Fibroblast of skin of scalp (primary cell): ENCODE measurements at regions not wholly inside any gene's neighbourhood (a gene's known extent, or its start where the extent isn't known, plus 50 kb on each side); places are given as distances from the start of the nearest gene placed in this dataset.
A peak's percentile ranks its signal among the peaks of the same experiment; 100 is the strongest.

ENCODE experiments used
- DNase-seq: peaks from one replicate; pipeline ENCODE4 v3.0.0-alpha.2; 2013

DNA sequence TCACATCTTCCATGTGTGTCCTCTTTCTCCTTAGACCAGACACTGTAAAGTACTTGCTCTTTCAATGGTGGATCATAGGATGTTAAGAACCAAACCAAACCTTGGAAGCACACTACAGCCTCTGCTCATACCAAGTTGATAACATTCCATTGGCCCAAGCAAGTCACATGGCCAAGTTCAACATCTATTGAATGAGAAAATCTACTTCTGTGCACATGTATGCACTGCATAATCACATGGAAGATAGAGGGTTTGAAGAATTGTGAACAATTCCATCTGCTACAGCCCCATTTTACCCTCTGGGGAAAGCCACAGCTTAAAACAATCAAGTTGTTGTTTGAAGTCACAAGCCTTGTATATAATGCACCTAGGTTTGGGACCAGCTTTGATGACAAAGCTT is 68.2 kb downstream of the MFAP3 start:
- no peak for DNase-seq

DNA sequence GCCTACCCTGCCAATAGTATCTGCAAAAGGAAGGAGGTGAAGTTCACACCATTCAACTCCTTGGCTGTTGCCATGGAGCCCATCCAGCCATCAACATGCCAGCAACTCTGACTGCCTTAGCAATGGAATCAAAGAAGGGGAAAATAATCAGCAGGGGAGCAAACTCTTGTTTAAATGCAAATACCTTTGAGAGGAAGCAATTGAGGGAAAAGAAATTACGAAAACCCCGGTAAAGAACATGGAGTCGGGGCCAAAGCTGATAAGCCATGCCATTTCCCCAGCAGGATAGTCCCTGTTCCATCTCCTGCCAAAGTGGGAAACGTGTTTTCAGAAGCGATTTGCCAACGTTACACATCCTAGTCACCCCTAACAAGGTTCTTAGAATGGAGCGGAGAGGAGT is 69.0 kb downstream of the MFAP3 start:
- DNase-seq = no peak

DNA sequence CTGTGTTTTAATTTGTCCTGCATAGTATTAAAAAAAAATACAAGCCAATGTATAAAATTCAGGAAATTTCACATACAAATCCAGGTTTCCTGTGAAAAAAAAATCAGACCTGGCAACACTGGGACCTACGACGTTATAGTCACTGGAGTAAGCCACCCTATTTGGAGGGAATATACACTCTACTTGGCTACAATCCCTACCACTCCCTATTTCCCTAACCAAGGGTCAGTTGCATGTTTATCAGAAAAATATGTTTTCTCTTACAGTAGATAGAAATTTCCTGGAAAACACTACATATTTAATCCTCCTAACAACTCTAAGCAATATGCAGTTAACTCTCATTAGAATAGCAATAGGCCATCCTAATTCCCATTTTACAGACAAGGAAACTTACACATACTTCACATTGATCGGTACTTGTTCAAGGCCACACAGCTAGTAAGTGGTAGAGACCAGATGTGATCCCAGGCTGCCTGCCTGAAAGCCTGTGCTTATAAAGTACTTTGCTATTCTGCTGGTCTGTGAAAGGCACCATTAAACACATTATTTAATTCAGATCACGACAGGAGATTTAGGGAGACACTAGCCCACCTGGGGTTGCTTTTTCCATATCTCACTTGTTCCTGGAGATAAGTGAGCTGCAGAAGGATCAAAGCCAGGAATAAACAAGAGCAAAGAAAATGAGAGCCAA is 70.8 kb downstream of the MFAP3 start:
- no peak for DNase-seq

DNA sequence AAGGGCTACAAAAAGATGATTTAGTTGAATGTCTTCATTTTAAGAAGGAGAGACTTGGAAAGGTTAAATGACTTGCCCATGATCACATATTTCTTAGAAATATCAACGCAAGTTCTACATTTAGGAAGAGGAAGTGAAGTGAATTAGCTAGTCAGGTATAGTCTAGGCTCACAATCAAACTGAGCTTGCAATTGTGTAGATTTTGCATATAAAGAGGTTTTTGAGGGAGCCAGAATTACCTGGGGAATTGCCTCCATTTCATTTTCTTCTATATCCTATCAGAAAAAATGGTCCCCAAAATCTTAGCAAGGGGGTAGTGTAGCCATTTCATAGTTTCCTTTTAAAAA is 71.3 kb downstream of the MFAP3 start:
- no peak for DNase-seq

DNA sequence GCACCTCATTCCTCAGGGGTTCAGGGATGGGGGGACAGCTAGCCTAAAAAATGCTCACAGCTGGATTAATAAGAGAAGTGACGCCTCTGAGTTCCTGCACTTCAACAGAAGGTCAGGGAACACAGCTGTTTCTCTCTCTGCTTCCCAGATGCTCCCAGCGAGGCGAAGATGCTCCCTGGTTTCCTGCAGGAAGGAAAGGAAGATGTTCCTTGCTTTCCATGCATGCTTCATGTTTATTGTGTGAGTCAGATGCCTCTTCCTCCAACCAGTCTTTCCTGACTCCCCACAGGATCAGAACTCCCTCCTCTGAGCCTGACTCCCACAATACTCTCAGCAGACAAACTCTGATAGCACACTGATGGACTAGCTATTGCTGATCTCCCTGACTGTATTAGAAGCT is 71.9 kb downstream of the MFAP3 start:
- peak; percentile 42 for DNase-seq

DNA sequence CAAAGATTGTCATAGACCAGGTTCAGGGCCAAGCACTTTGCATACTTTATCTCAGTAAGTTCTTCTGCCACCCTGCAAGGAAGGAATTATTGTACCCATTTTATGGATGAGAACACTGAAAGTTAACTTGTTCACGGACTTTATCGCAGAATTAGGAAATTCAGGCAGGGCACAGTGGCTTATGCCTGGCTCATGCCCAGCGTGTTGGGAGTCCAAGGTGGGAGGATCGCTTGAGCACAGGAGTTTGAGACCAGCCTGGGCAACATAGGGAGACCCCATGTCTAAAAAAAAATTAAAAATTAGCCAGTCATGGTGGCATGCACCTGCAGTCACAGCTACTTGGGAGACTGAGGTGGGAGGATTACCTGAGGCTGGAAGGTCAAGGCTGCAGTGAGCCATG is 72.4 kb downstream of the MFAP3 start:
- no peak for DNase-seq

DNA sequence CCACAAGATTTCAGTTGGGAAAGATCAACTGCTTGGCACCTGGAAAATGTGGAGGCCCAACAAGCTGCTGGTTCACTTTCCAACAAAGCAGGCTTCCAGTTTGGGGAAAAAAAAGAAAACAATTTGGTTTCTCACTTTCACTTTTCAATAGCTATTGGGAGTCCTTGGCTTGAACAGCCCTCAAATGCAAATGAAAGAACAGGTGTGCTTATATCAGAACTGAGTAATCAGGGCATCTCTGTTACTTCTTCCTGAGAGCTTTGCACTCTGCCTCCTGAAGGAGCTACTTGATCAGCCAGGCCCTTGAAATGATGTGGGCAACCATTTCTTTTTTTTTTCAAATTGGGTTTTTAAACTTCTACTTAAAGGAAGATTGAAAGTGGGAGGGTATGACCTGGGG is 73.5 kb downstream of the MFAP3 start:
- no peak for DNase-seq

DNA sequence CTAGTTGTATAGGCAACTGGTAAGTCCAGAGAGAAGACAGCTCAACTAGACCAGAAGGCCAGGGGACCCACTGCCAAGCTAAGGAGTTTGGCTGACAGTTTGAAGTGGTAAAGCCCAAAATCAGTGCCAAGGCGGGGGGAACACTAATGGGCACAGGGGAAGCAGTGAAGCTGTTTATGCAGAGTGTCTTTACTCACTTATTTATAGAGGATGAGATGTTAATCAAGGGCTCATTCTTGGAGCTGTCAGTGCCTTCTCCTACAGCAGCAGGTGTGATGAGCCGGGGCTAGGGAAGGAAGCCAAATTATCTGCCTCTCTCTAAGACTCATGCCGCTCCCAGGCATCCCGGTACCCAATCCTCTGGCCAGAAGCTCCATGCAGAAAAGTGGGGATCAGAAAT is 75.2 kb upstream of the GALNT10 start:
- DNase-seq = no peak

DNA sequence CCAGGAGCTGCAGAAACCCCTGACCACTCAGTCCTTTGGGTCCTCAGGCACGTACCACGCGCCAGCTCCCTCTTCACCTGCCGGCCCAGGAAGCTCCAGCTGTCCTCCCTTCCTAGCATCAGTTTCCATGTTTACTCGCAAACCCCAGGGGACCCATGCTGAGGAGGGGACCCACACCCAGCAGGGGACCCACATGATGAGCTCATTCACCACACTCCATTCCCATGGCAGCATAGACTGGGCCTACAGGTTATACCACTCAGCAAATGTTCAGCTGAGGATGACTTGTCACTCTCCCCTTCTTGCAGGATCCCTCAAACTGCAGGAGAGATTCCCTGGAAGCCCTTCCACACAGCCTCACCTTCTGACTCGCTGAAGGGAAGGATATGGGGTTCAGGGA is 73.5 kb upstream of the GALNT10 start:
- no peak for DNase-seq

DNA sequence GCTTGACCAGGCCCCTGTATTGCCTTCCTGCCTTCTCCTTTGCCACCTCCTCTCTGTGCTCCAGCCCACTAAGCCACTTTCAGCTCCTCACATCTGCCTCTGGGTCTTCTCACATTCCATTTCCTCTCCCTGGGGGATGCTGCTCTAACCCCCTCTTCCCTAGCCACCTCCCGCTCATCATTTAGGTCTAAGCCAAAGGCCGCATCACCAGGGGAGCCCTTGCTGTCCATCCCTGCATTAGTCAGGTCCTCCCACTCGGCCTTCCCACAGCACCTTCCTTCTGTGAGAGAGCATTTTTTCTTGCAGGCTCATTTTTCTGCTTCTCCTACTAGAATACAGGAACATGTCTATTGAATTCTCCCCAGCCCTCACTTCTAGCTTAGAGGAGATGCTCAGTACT is 72.6 kb upstream of the GALNT10 start:
- DNase-seq = peak; percentile 15

DNA sequence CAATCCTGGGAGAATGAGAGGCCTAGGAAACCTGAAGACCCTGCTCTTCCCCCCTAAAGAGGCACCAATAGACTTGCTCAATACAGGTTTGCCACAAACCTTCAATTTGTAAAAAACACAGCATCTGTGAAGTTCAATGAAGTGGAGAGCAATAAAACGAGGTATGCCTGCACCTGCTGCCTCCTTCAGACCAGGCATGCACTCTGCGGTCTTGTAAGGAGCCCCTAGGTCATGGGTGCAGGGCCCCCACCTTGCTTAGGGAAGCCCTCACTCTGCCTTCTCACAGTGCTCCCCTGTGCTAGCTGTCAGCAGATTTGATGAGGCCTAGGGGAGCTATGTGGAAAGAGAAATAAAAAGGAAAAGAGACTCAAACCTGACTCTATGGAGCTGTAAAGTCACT is 72.1 kb upstream of the GALNT10 start:
- no peak for DNase-seq

DNA sequence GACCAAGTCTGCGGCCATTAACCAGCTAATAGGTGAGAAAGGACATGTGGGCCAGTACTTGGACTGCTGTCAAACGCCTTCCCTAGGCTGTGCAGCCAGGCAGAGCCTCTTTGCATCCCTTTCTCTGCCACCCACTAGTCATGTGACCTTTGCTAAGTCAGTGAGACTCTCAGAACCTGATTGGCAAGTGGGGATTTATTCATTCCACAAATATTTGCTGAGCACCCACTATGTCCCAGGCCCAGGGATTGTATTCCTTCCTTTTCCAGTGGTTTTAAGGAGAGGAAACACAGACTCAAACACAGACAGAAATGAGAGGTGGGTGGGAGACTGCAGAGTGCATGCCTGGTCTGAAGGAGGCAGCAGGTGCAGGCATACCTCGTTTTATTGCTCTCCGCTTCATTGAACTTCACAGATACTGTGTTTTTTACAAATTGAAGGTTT is 71.6 kb upstream of the GALNT10 start:
- peak; percentile 16 for DNase-seq

DNA sequence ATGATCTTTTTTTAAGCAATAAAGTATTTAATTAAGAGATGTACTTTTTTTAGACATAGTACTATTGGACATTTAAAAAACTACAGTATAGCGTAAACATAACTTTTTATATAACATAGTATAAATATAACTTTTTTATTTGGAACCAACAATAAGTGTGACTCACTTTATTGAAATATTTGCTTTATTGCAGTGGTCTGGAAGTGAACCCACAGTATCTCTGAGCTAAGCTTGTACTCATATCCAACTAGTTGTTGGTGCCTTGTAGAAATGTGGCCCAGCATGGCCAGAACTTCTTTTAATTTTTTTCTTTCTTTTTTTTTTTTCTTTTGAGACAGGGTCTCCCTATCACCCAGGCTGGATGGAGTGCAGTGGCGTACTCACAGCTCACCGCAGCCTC is 61.5 kb upstream of the GALNT10 start:
- DNase-seq = no peak

DNA sequence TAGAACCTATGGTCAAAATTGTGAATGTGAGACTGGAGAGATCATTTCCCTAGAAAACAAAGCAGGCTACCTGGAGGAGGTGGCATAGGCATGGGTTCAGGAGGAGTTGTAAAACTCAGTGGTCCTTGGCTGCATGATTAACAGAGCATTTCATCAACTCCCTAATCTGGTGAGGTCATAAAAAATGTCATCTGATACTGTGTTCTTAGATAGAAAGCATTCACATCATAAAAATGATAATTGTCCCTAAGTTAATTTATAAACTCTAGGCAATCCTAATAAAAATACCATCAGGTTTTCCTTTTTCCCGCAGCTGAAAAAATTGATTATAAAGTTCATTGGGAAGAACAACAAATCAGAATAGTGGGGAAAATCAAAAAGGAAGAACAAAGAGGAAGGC is 60.6 kb upstream of the GALNT10 start:
- no peak for DNase-seq

DNA sequence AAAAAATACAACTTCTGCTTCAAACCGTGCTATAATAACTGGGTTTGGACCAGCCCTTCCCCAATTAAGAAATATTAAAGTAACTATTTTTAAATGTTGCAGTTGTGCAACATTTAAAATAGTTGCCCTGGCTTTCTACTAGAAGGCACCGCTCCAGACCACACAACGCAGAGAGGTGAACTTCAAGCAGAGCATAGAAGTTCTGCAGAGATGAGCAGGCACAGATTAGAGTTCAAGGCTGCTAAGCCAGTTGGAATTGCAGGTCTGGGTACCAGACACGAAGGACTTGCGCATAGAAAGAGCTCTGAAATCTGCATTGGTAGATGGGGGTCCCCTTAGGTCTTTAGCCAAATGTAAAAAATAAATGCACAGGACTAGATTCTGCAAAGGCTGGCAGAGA is 58.7 kb upstream of the GALNT10 start:
- DNase-seq = no peak

DNA sequence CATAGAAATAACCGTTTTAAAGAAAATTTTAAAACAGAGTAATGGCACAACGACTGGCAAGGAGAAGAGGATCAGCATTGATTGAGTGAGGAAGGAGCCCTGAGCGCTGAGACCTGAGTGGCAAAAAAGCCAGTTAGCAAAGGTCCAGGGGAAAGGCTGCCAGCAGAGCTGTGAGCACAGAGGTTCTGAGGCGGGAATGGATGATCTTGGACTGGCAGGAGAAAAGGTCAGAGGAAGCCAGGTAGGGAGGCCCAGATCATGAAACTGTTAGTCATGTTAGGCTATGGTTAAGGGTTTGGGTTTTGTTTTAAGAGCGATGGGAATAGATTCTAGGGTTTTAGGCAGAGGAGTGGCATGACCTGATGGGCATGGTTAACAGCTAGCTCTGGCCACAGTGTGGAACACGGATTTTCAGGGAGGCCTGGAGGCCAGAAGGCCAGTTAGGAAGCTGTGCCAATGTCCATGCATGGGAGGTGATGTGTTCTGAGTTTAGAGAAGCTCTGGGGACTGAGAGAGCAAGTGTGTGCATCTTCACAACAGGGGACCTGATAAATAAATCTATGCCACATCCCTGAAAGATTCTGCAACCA is 57.7 kb upstream of the GALNT10 start:
- DNase-seq = no peak

DNA sequence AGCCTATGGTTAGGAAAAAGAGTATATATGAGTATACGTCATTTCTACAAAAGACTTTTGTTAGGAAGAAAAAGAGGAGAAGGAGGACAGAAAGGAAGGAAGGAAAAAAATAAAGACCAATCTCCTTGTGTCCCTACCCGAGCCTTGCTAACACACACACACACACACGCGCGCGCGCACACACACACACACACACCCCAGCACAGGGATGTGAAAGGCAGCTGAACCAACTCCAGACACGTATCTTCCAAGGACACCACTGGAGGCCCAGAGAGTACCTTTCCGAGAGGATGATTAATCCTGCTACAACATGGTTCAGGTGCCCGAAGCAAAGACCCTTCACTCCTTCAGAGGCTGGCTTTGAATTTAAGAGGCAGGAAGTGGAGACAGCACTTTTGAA is 56.9 kb upstream of the GALNT10 start:
- DNase-seq = no peak

DNA sequence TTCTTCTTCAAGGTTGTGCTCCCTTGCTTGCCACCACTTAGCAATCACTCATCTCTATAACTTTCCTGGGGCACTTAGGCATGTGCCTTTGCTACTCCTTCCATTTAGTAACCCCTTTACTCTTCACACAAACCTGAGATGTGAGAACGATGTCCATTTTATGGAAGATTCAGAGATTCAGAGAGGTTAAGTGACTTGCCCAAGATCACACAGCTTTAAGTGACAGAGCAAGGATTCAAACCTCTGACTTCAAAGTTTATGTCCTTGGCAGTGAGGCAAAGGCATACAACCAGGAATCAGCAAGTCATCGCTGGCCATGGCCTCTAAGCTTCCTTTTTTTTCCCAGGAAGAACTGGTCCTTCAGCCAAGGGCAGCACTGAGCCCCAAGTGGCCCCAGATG is 56.0 kb upstream of the GALNT10 start:
- no peak for DNase-seq

DNA sequence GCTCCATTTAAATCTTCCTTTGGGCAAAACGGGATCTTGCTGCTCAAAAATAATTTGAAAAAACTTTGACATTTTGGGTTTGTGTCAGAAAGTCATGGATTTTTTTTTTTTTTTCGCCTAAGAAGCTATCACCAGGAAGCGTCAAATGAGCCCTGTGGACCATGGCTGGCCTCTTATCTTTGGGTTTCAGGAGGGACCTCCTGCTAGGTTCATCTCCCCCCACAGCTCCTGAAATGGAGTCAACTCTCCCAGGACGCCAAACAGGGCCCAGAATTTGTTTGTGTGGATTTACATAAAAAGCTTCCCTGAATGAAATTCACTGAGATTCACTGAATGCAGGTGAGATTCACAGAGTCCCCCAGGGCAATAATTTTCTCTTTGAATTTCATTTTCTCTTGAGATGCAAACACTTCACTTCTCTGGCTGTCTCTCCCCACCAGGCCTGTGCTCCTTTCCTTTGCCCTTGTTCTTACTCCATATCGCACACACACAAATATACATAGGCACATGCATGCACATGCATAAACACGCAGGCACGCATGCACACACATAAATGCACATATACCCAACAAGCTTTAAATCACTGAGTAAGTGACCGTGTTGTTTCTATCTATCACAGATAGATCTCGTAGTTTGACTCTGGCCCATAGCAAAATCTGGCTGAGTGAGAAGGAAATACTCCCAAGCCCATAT is 55.3 kb upstream of the GALNT10 start:
- DNase-seq = no peak

DNA sequence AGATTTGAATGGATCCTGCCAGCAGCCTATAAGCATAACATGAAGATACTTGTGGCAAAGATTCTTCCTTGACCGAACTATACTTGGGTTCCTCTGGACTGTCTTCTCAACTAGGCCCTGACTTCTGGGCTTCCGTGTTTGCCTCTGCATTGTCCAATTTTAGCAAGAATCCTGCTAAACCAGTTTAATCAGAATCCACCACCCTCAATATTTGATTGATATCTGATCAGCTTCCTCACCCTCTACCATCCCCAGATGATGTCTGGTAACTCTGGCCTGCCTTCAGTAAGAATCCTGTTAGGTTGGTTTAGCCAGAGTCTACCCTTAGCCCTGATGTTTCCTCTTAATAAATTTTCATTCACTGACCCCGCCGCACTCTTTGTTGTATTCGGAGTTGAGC is 54.4 kb upstream of the GALNT10 start:
- no peak for DNase-seq

DNA sequence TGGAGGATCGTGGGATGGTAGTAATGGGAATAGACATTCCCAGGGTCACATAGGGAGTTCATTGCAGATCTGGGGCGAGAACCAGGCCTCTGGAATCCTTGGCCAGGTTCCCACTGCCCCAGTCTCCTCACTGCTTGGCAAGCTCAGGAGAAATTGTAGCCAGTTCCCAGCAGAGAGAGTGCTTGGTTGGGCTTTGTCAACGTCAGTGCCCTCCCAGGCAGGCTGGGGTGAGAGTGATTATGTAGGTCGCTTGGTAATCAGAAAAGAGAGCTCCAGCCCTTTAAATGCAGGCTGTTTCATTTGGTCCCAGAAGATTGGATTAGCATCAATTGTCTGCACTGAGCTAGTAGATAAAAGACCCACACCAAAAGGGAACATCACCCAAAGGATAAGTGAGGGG is 51.8 kb upstream of the GALNT10 start:
- DNase-seq = peak; percentile 36

DNA sequence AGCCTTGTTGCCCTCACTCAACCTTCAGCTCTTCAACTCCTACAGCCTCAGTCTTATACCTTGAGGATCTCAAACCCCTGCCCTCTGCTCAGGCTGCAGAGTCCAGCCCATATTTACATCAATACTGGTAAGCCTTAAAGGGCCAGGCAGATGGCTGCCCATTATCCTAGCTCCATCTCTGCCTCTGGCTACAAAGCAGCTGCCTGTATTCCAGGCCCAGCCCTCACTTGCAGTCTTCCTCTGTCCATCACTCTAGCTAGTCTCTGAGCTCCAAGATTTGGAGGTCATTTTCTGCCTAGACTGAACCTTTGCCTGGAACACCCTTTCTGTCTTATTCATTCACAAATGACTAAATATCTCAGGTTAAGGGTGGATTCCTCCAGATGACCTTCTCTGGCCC is 50.2 kb upstream of the GALNT10 start:
- DNase-seq = no peak
